ENCODE measurements at regions not wholly inside any gene's neighbourhood (a gene's known extent, or its start where the extent isn't known, plus 50 kb on each side); places are given as distances from the start of the nearest gene placed in this dataset.
"Not testable (repeated sequence)": the region's sequence is repeated elsewhere in the genome, so short reads cannot be mapped to it uniquely, and the experiment has no call there.

DNA sequence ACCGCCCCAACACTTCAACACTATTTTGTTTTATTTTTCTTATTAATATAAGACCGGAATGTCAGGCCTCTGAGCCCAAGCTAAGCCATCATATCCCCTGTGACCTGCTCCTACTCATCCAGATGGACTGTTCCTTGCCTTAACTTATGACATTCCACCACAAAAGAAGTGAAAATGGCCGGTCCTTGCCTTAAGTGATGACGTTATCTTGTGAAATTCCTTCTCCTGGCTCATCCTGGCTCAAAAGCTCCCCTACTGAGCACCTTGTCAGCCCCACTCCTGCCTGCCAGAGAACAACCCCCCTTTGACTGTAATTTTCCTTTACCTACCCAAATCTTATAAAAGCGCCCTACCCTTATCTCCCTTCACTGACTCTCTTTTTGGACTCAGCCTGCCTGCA lies 1196.5 kb upstream of the FAM98A start:
- TF ChIP-seq, protein P1, sequence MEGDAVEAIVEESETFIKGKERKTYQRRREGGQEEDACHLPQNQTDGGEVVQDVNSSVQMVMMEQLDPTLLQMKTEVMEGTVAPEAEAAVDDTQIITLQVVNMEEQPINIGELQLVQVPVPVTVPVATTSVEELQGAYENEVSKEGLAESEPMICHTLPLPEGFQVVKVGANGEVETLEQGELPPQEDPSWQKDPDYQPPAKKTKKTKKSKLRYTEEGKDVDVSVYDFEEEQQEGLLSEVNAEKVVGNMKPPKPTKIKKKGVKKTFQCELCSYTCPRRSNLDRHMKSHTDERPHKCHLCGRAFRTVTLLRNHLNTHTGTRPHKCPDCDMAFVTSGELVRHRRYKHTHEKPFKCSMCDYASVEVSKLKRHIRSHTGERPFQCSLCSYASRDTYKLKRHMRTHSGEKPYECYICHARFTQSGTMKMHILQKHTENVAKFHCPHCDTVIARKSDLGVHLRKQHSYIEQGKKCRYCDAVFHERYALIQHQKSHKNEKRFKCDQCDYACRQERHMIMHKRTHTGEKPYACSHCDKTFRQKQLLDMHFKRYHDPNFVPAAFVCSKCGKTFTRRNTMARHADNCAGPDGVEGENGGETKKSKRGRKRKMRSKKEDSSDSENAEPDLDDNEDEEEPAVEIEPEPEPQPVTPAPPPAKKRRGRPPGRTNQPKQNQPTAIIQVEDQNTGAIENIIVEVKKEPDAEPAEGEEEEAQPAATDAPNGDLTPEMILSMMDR (IDR thresholded peaks at IDR 0.05; ENCODE audit: insufficient read depth, low read length): not testable (repeated sequence)
- TF ChIP-seq, protein P2, sequence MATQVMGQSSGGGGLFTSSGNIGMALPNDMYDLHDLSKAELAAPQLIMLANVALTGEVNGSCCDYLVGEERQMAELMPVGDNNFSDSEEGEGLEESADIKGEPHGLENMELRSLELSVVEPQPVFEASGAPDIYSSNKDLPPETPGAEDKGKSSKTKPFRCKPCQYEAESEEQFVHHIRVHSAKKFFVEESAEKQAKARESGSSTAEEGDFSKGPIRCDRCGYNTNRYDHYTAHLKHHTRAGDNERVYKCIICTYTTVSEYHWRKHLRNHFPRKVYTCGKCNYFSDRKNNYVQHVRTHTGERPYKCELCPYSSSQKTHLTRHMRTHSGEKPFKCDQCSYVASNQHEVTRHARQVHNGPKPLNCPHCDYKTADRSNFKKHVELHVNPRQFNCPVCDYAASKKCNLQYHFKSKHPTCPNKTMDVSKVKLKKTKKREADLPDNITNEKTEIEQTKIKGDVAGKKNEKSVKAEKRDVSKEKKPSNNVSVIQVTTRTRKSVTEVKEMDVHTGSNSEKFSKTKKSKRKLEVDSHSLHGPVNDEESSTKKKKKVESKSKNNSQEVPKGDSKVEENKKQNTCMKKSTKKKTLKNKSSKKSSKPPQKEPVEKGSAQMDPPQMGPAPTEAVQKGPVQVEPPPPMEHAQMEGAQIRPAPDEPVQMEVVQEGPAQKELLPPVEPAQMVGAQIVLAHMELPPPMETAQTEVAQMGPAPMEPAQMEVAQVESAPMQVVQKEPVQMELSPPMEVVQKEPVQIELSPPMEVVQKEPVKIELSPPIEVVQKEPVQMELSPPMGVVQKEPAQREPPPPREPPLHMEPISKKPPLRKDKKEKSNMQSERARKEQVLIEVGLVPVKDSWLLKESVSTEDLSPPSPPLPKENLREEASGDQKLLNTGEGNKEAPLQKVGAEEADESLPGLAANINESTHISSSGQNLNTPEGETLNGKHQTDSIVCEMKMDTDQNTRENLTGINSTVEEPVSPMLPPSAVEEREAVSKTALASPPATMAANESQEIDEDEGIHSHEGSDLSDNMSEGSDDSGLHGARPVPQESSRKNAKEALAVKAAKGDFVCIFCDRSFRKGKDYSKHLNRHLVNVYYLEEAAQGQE (IDR thresholded peaks at IDR 0.05; ENCODE audit: insufficient replicate concordance, low read depth): not testable (repeated sequence)
- TF ChIP-seq SPI1 (IDR thresholded peaks at IDR 0.05; ENCODE audit: borderline replicate concordance, low read depth); POLR2AphosphoS5 (IDR thresholded peaks at IDR 0.05; ENCODE audit: low read depth); GABPA (IDR thresholded peaks at IDR 0.05; ENCODE audit: low read depth): not testable (repeated sequence)

Measured in HL-60 (cell line).